ENCODE measurements at regions not wholly inside any gene's neighbourhood (a gene's known extent, or its start where the extent isn't known, plus 50 kb on each side); places are given as distances from the start of the nearest gene placed in this dataset.

DNA sequence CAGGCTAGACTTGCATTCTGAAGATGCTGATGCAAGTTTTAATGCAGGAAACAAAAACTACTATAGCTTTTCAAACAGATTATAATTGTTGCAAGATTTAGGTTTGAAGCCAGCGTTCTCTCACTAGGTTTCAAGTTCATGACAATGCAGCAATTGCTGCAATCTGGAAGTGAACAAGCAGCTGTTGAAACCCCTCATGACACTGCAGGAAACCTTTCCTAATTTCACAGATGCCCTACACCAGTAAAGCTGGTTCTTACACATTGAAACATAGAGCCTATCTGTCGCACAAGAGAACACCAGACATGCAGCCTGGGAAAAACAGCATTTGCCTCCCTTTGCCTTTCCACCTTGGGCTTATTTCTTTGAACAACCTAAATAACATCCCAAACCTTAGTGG is 1737.2 kb upstream of the MIR17HG start:
- TF ChIP-seq HOXB5 (CRISPR knock-in tag; IDR thresholded peaks at IDR 0.05), result no peak
- TF ChIP-seq MAZ (IDR thresholded peaks at IDR 0.05; ENCODE audit: borderline replicate concordance, low read depth, low read length), result no peak
- no peak for TF ChIP-seq TFCP2L1 (CRISPR knock-in tag; IDR thresholded peaks at IDR 0.05)
- no peak for TF ChIP-seq E2F6 (IDR thresholded peaks at IDR 0.05; ENCODE audit: borderline replicate concordance, low read depth)
- no peak for TF ChIP-seq NPAS2 (CRISPR knock-in tag; IDR thresholded peaks at IDR 0.05; ENCODE audit: borderline replicate concordance)
- TF ChIP-seq NFE2L2 (conservative IDR thresholded peaks at IDR 0.05; ENCODE audit: low read length), result no peak
- TF ChIP-seq, protein P1, sequence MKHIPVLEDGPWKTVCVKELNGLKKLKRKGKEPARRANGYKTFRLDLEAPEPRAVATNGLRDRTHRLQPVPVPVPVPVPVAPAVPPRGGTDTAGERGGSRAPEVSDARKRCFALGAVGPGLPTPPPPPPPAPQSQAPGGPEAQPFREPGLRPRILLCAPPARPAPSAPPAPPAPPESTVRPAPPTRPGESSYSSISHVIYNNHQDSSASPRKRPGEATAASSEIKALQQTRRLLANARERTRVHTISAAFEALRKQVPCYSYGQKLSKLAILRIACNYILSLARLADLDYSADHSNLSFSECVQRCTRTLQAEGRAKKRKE (CRISPR knock-in tag; IDR thresholded peaks at IDR 0.05; ENCODE audit: low read depth), result no peak
- TF ChIP-seq ZSCAN20 (CRISPR knock-in tag; IDR thresholded peaks at IDR 0.05), result no peak
- no peak for TF ChIP-seq CTCF (IDR thresholded peaks at IDR 0.05)
- TF ChIP-seq KDM1A (IDR thresholded peaks at IDR 0.05; ENCODE audit: low read depth), result no peak
- TF ChIP-seq EHMT2 (IDR thresholded peaks at IDR 0.05; ENCODE audit: low read depth), result no peak
- no peak for TF ChIP-seq CBX2 (IDR thresholded peaks at IDR 0.05; ENCODE audit: borderline replicate concordance, low read depth)
- no peak for TF ChIP-seq MAFK (IDR thresholded peaks at IDR 0.05; ENCODE audit: partially characterized antibody)
- no peak for TF ChIP-seq HDAC2 (IDR thresholded peaks at IDR 0.05)
- TF ChIP-seq POLR2AphosphoS2 (conservative IDR thresholded peaks at IDR 0.05; ENCODE audit: low read length), result no peak
- 67% methylated on average over 2 of the region's 2 CpGs for WGBS (ENCODE audit: missing lambda C conversion rate)
- no peak for DNase-seq (ENCODE audit: low read depth in 1 of 2, low spot score in 1 of 2)
- Histone ChIP-seq H3K4me2 (no peak overlapping the region), H3K27ac (no peak overlapping the region), H3K9me3 (no peaks in the 10 kb centered on the region), H3K4me3 (no peak overlapping the region), H3K4me1 (no peaks in the 10 kb centered on the region)
- ATAC-seq, result no peak
- POLR2A ChIA-PET, result no interaction called here
- no peak for FAIRE-seq
- CTCF ChIA-PET, result no interaction called here

GRCh38 chr13:89610881-89611280 is 1736.6 kb upstream of the MIR17HG start:
- 100% methylated on average over 1 of the region's 1 CpG for WGBS (ENCODE audit: missing lambda C conversion rate)
- DNase-seq (ENCODE audit: low read depth in 1 of 2, low spot score in 1 of 2) (no peak), FAIRE-seq (no peak)

More at GRCh38 chr13:89610881-89611280, 1736.6 kb upstream of the MIR17HG start:
- ChIA-PET POLR2A (no interaction called here), CTCF (no interaction called here)
- H3K4me3 ChIP-seq, result no peak overlapping the region
- H3K4me2 ChIP-seq, result no peak overlapping the region
- no peak for TF ChIP-seq HOXB13 (CRISPR knock-in tag; IDR thresholded peaks at IDR 0.05; ENCODE audit: low read depth)
- TF ChIP-seq, protein P1 (CRISPR knock-in tag; IDR thresholded peaks at IDR 0.05; ENCODE audit: low read depth), result no peak
- no peak for TF ChIP-seq ZNF302 (CRISPR knock-in tag; IDR thresholded peaks at IDR 0.05)
- no peak for TF ChIP-seq POLR2A (IDR thresholded peaks at IDR 0.05; ENCODE audit: low read length)
- TF ChIP-seq, protein P2, sequence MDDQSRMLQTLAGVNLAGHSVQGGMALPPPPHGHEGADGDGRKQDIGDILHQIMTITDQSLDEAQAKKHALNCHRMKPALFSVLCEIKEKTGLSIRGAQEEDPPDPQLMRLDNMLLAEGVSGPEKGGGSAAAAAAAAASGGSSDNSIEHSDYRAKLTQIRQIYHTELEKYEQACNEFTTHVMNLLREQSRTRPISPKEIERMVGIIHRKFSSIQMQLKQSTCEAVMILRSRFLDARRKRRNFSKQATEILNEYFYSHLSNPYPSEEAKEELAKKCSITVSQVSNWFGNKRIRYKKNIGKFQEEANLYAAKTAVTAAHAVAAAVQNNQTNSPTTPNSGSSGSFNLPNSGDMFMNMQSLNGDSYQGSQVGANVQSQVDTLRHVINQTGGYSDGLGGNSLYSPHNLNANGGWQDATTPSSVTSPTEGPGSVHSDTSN (IDR thresholded peaks at IDR 0.05), result no peak
- no peak for TF ChIP-seq CTCF (IDR thresholded peaks at IDR 0.05)
- no peak for TF ChIP-seq RCOR1 (IDR thresholded peaks at IDR 0.05; ENCODE audit: low read depth, low read length)
- H3K27ac ChIP-seq, result no peak overlapping the region
- ATAC-seq, result no peak
- H3K4me1 ChIP-seq, result no peaks in the 10 kb centered on the region
- no peaks in the 10 kb centered on the region for H3K9me3 ChIP-seq
